ENCODE measurements at regions not wholly inside any gene's neighbourhood (a gene's known extent, or its start where the extent isn't known, plus 50 kb on each side); places are given as distances from the start of the nearest gene placed in this dataset.

- no peak overlapping the region for H3K4me3 ChIP-seq (ENCODE audit: low read depth, low read length)
- H3K36me3 ChIP-seq (ENCODE audit: control insufficient read depth, insufficient read depth, low read length): no peaks in the 10 kb centered on the region
- ChIA-PET CTCF (no interaction called here), POLR2A (no interaction called here)
- TF ChIP-seq CTCF (IDR thresholded peaks at IDR 0.05; ENCODE audit: insufficient read depth, low read depth, low read length): no peak
- DNase-seq (ENCODE audit: low read depth): no peak
- peaks cover 14% of the 10 kb centered on the region for H3K27me3 ChIP-seq (ENCODE audit: control insufficient read depth, insufficient read depth, low read length)
Measured at GRCh38 chr10:71044720-71045119, 156.4 kb upstream of the PCBD1 start.

- no peak for TF ChIP-seq CTCF (IDR thresholded peaks at IDR 0.05; ENCODE audit: insufficient read depth, low read depth, low read length)
- Histone ChIP-seq H3K4me3 (ENCODE audit: low read depth, low read length) (no peak overlapping the region), H3K27me3 (ENCODE audit: control insufficient read depth, insufficient read depth, low read length) (peaks cover 13% of the 10 kb centered on the region), H3K36me3 (ENCODE audit: control insufficient read depth, insufficient read depth, low read length) (no peaks in the 10 kb centered on the region)
- ChIA-PET POLR2A (no interaction called here), CTCF (no interaction called here)
- DNase-seq (ENCODE audit: low read depth): no peak
Measured at GRCh38 chr10:71045204-71045809, 156.9 kb upstream of the PCBD1 start.

GRCh38 chr10:71045936-71046335, 157.6 kb upstream of the PCBD1 start:
- POLR2A ChIA-PET: no interaction called here
- CTCF ChIA-PET: no interaction called here

GRCh38 chr10:71046747-71047146, 158.4 kb upstream of the PCBD1 start:
- no peak overlapping the region for H3K4me3 ChIP-seq (ENCODE audit: low read depth, low read length)
- no peak for DNase-seq (ENCODE audit: low read depth)
- peaks cover 15% of the 10 kb centered on the region for H3K27me3 ChIP-seq (ENCODE audit: control insufficient read depth, insufficient read depth, low read length)
- no peak for TF ChIP-seq CTCF (IDR thresholded peaks at IDR 0.05; ENCODE audit: insufficient read depth, low read depth, low read length)
- POLR2A ChIA-PET: no interaction called here
- CTCF ChIA-PET: no interaction called here
- no peaks in the 10 kb centered on the region for H3K36me3 ChIP-seq (ENCODE audit: control insufficient read depth, insufficient read depth, low read length)

More at GRCh38 chr10:71045936-71046335, 157.6 kb upstream of the PCBD1 start:
- DNase-seq (ENCODE audit: low read depth): no peak
- H3K36me3 ChIP-seq (ENCODE audit: control insufficient read depth, insufficient read depth, low read length): no peaks in the 10 kb centered on the region
- H3K27me3 ChIP-seq (ENCODE audit: control insufficient read depth, insufficient read depth, low read length): peaks cover 15% of the 10 kb centered on the region
- no peak for TF ChIP-seq CTCF (IDR thresholded peaks at IDR 0.05; ENCODE audit: insufficient read depth, low read depth, low read length)
- no peak overlapping the region for H3K4me3 ChIP-seq (ENCODE audit: low read depth, low read length)

- DNase-seq (ENCODE audit: low read depth): no peak
- POLR2A ChIA-PET: no interaction called here
Measured at GRCh38 chr10:71048971-71049615, 160.7 kb upstream of the PCBD1 start.

More at GRCh38 chr10:71048971-71049615, 160.7 kb upstream of the PCBD1 start:
- TF ChIP-seq CTCF (IDR thresholded peaks at IDR 0.05; ENCODE audit: insufficient read depth, low read depth, low read length): no peak
- H3K4me3 ChIP-seq (ENCODE audit: low read depth, low read length): no peak overlapping the region
- H3K27me3 ChIP-seq (ENCODE audit: control insufficient read depth, insufficient read depth, low read length): peaks cover 13% of the 10 kb centered on the region
- no peaks in the 10 kb centered on the region for H3K36me3 ChIP-seq (ENCODE audit: control insufficient read depth, insufficient read depth, low read length)
- CTCF ChIA-PET: no interaction called here

Measured in BJ (cell line).